Stimulated activated CD4-positive, alpha-beta T cell treated with anti-CD3 and anti-CD28 coated beads, TNF-alpha, amount 100 ng/mL, for 1 hour (primary cell): ENCODE measurements at regions not wholly inside any gene's neighbourhood (a gene's known extent, or its start where the extent isn't known, plus 50 kb on each side); places are given as distances from the start of the nearest gene placed in this dataset.

ENCODE experiments used
- DNase-seq, 3 donors: peaks; one replicate each; pipeline ENCODE4 v3.0.0-alpha.2; 2020; ENCODE audit warnings: low read depth in 3 of 3, low spot score in 1 of 3

DNA sequence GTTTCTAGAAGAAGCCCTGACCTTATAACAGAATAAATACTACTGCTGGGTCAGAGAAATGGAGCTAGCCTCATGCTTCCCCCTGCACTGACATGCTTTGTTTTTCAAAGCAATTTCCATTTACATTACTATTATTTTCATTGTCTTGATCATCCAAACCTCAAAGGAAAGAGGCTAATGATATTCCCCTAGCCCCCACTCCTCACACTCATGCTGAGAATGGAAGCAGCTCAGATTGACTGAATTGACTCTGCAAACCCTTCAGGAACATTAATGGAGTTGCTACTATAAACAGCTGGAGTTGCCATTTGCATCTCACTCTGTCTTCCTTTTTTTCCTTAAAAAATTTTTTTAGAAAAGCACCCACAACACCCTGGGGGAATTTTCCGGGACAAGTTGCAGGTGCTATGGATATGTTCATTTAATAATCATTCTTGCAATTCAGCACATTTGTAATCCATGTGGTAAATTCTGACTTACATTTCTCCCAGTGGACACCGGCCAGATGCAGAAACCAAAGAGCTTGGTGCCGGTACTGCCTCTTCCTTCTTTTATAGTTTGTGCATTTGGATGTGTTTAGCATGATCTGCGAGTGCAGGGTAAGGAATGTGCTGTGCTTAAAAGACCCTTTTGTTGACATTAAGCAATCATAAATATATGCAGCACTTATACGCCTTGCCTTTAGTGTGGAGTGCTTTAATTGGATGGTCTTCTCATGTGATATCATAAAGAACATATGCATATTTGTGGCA is 103.3 kb upstream of the OSR1 start:
- no peak for DNase-seq

DNA sequence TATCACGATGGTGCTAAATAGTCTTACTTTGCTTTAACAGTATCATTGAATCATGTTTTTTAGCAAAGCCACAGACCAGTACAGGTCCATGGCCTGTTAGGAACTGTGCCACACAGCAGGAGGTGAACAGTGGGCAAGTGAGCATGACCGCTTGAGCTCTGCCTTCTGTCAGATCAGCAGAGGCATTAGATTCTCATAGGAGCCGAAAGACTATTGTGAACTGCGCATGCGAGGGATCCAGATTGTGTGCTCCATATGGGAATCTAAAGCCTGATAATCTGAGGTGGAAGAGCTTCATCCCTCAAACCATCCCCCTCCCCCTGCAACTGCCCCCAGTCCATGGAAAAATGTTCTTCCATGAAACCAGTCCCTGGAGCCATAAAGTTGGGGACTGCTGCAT is 102.3 kb upstream of the OSR1 start:
- DNase-seq: no peak

DNA sequence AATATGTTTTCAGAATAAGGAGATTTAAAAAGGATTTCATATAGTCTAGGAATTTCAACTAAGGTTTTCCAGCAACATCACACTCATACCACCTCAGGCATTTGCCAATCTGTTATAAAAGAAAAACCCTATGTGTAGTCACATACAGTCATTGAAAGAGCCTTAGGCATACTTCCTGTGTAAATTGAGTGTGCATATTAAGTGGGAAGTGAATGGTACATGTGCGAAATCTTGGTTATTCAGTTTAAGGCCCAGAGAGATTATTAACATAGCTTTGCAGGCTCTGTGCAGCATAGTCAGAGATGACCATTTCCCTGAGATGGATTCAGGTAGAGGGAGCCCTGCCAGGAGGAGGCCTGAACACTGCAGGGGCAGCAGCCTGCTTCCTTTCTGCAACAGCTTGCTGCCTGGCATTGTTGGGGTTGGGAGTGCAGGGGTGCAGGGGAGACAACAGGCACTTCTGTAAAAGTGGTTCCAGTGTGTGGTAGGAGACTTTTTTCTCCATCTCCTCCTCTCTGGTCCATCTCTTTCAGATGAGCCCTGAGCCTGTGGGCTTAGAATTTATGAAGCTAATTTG is 100.1 kb upstream of the OSR1 start:
- no peak for DNase-seq

DNA sequence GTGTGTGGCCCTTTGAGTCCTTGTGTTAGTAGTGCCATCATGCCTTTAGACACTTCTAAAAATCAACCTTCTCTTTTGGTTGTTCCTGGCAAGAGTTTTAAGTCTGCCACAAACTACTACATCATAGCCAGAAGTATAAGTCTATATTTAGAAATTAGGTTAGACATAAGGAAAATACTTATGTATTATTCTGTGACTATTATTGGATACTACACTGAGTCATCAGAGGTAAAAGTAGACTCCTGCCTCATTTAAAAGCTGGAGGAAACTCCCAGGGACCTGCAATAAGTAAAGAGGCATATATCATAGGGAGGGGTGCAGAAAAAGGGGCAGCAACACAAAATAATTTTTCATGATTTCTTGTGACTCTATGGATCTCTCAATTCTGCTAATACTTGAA is 99.4 kb upstream of the OSR1 start:
- DNase-seq: no peak

DNA sequence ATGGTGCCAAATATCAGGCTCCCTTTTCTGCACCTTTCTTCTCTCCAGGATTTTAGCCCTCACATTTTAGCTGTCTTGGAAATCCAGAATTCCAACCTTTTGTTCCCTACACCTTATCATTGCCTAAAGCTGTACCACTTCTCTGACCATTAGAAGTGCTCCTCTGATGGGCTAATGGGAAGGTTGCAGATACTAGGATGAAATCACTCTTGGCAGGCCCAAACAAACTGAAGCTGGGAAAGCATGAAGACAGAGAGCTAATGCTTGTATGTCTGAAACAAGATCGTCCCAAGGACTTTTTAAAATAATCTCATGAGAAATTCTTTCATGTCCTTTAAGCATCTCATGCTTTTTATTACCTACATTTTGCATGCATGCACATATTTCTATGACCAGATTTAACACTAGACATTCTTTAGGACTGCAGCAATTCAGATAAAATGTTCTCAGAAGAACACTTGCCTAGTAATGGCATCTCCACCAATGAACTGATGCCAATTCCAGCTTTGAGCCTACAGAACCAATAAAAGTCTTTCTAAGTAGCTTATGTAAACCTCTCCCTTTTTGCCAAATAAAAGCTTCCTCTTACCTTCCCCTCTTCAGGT is 98.4 kb upstream of the OSR1 start:
- DNase-seq: no peak

DNA sequence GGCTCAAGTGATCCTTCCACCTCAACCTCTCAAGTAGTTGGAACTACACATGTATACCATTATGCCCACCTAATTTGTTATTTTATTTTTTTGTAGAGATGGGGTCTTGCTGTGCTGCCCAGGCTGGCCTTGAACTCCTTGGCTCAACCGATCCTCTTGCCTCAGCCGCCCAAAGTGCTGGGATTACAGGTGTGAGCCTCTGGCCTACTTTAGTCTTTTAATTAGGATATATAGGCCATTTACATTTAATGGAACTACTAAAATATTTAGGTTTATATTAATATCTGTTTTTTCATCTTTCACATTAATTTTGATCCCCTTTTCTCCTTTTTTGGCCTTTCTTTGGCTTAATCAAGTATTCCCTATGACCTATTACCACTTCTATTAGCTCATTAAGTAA is 95.7 kb upstream of the OSR1 start:
- no peak for DNase-seq

DNA sequence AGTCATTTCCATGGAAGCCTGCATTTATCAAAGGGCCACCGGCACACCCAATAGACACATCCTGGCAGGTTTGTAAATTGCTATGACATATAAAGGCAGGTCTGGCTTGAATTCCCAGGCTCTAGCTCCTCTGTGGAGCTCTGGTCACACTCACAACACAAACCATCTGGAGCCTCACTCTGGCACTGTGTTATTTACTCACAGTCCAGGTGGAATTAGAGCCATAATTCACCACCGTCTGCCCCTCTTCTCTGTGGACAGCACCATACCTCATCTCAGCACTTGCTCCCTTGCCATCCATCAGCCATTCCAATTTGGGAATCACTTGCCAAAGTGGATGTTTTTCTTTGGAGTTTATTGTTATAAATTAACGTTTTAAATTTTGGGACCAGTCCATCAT is 84.3 kb upstream of the OSR1 start:
- no peak for DNase-seq

DNA sequence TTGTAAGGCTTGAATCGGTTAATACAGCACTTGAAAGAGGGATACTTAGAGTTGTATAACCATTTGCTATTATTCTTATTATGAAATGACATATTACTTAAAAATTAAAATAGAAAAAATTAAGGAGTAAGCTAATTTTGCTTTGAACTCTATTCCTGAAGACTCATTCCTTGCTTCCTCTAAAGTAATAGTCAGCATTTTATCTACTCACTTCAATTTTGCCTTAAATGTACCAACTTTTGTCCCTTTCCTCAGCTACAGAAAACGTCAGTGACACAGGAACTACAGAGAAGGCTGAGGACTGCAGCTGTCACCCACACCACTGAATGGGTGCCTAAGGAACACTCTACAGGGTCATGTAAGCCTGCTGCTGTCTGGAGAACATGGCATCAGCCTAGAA is 80.7 kb upstream of the OSR1 start:
- DNase-seq: no peak

DNA sequence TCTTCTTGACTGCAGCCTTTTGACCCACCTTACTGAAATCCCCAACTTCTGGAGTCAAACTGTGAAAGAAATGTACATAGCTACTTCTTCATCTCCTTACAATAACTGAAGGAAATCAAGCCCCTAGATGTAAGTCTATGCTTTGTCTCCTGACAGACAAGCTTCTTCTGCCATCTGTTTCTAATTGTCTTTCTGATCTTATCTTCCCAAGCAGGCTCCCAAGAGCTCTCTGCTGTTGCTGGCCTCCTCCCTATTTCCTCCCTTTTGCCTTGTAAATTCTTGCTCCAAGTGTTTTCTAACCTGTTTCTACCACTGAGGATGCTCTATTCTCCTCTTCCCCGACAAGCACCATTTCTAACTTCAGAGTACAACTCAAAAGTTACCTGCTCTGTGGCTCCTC is 77.4 kb upstream of the OSR1 start:
- DNase-seq: no peak

DNA sequence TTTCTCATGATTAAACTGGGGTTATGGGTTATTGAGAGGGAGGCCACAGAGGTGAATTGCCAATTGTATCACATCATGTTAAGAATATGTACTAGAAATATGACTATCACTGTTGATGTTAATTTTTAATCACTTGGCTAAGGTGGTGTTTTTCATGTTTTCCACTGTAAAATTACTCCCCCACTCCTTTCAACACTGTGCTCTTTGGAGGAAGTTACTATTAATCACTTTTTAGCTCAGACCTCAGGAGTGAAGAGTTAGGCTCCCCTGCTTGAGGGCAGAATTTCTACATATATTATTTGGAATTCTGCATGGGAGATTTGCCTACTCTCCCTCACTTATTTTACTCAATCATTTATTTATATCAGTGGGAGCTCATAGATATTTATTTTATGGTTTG is 76.0 kb upstream of the OSR1 start:
- no peak for DNase-seq

DNA sequence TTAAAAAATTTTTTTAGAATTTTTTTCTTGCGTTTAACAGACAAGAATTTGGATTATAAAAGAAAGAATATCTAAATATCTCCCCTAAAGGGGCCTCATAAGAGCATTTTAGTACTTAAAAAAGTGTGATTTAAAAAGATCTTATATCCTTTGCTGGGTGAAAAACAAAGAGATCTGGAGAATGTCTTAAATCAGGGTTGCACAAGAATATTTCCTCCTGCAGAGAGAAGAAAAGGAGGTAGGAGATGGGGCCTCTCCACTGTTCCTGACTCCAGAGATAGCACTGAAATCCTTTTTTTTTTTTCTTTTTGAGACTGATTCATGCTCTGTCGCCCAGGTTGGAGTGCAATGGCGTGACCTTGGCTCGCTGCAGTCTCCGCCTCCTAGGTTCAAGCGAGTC is 68.5 kb upstream of the OSR1 start:
- DNase-seq: no peak

DNA sequence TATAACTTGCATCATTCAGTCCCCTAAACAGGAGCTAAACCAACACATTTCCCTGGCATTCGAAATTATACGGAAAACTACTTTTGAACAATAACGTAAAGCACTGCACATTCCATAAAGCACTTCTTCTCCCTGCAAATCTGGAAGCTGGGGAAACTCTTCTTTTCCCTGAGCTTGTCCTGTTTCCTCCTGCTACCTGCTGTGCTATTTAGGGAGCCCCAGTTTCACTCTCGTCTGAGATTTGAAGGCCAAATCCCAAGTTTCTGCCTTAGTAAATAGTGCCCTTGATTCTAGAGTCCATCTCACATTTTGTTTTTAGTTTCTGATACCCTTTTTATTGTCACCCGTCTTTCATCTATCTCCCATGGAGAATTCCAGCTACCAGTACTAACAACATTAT is 67.7 kb upstream of the OSR1 start:
- DNase-seq: no peak

DNA sequence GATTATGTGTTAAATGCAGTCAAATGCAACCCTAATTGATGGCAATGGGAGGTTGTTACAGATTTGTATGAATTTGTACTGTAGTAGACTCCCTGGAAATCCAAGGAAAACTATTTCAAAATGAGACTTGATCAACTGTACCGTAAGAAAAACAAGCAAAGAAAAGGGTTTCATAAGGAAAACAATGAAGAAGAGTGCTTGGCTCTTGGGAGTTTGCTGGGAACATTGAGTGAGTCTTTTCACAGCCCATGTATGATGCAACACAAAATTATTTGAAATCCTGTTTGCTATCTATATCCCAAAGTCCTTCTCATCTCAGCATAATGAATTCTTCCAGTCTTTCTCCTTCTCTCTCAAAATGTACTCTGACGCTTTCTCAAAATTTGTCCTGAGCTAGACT is 67.0 kb upstream of the OSR1 start:
- DNase-seq: no peak

DNA sequence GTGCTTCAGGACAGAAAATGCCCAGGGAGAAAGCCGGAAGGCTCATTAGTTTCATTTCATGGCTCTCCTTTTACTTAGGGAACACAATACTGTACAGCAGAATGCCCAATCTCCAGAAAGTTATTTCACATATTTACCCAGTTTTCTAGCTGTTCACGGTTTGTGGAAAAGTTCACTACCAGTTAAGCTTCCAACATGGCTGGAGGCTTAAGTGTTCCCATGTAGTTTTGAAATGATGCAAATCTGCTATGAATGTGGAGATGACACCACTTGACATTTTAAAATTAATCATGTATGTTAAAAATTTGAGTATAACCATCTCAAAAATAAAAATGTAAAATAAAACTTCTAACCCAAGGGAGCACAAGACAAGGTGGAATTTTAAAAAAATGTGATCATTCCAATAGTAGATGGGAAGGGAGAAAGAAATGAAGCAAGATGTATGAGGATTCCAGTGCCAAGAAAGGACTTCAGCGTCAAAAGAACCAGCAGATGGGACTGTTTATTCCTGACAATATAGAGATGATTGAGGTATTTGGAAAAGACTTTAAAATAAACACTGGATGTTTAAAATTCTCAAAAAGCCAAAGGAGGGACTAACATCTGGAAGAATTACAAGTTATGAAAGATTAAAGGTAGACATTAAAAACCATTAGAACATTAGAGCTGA is 60.9 kb upstream of the OSR1 start:
- no peak for DNase-seq

DNA sequence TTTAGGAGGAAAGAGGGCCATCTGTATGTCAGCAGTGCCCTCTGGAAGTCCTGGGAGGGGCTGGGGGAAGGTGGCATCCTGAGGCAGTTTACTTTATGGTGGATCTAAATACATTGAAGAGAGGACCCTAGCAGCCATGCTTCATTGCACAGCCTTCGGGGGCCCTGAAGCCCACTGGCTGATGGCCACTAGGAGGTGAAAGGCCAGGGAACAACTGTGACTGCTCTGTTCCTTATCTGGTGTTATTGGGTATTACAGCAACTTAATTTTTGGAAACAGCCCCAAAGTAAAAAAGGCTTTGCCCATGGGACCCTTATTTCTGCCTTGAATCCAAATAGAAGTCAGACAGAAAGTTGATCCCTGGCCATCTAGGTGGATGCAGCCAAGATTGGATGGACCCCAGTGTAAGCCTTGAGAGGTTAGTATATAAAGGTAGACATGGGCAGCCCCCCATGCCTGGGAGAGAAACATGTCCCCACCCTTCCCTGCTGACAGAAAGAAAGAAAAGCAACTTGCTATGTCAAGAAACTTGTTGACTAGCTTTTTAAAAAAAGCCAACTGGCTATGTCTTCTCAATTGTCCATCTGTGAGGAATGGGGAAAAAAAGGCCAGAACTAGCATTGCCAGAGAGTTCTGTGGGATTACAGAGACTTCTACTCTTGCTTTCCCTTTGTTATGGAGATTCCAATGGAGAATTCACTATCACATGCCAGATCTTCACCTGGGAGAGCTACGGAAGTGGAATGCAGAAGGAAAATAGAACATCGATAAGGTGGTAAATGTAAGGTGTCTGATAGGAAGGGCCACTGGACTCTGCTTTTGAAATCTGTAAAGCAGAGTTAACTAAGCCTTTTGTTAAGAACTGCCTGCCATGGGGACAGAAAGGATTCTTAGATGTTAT is 58.6 kb upstream of the OSR1 start:
- DNase-seq: no peak

DNA sequence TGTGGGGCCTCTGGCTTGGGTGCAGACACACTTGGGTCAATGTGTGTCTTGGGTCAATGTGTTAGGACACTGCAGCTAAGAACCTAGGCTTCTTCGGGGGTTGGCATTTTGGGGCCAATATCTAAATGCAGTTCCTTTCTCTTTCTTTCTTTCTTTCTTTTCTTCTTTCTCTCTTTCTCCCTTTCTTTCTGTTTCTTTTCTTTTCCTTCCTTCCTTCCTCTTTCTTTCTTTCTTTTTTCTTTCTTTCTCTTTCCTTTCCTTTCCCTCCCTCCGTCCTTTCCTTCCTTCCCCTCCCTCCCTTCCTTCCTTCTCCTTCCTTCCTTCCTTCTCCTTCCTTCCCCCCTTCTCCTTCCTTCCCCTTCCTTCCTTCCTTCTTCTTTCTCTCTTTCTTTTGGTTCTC is 57.7 kb upstream of the OSR1 start:
- DNase-seq: no peak

DNA sequence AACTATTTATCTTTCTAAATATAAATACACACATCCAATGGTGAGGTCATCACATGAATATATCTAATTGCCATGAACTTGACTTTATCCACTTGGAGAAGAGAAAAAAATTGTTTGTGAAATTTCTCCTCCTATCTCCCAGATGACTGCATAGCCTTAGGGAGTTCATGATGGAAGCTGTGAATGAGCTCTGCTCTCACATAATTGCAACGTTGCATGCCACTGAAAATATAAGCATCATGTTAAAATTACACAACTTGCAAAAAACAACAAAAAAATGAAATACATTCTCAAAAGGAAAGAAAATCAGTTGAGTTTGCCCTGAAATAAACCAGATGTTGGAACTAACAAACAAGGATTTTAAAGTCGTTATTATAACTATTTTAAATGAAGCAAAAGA is 50.6 kb upstream of the OSR1 start:
- no peak for DNase-seq

DNA sequence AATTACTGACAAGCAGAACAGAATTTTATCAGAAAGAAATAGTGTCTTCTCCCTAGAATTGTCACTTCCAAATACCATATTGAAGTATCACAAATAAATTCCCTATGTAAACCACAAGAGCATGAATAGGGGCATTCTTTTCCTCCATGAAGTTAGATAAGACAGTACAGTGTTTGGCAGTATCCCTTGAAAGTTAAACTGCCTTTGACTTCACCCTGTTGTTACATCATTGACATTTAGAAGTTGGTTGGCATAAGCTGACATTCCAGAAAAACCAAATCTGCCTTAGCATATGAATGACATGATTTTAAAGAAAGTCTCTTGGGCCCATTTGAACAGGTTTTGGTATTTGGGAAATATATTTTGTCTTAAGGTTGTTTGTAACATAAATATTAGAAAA is 50.2 kb upstream of the OSR1 start:
- DNase-seq: no peak
